ENCODE measurements at regions not wholly inside any gene's neighbourhood (a gene's known extent, or its start where the extent isn't known, plus 50 kb on each side); places are given as distances from the start of the nearest gene placed in this dataset.
"Not testable (repeated sequence)": the region's sequence is repeated elsewhere in the genome, so short reads cannot be mapped to it uniquely, and the experiment has no call there.

GRCh38 chr1:213484333-213484732 lies 433.3 kb downstream of the RPS6KC1 start:
- DNase-seq: no peak

- DNase-seq: no peak
Observed at GRCh38 chr1:213484758-213485157, 433.7 kb downstream of the RPS6KC1 start.

- no peak for DNase-seq
Observed at GRCh38 chr1:213486488-213486887, 435.4 kb downstream of the RPS6KC1 start.

GRCh38 chr1:213491468-213491867 lies 440.4 kb downstream of the RPS6KC1 start:
- DNase-seq: no peak

- no peak for DNase-seq
Observed at GRCh38 chr1:213492161-213493041, 441.4 kb downstream of the RPS6KC1 start.

- DNase-seq: no peak
Observed at GRCh38 chr1:213499444-213499843, 448.4 kb downstream of the RPS6KC1 start.

- DNase-seq: peak; percentile 29
Observed at GRCh38 chr1:213507472-213508223, 456.6 kb downstream of the RPS6KC1 start.

GRCh38 chr1:213511173-213511572 lies 460.1 kb downstream of the RPS6KC1 start:
- DNase-seq: no peak

- DNase-seq: no peak
Observed at GRCh38 chr1:213512316-213512715, 461.3 kb downstream of the RPS6KC1 start.

- no peak for DNase-seq
Observed at GRCh38 chr1:213513006-213513405, 462.0 kb downstream of the RPS6KC1 start.

GRCh38 chr1:213514408-213515179 lies 463.6 kb downstream of the RPS6KC1 start:
- DNase-seq: not testable (repeated sequence)

GRCh38 chr1:213519098-213519497 lies 468.1 kb downstream of the RPS6KC1 start:
- DNase-seq: peak; percentile 96

- no peak for DNase-seq
Observed at GRCh38 chr1:213521206-213521605, 466.6 kb upstream of the PROX1 start.

- no peak for DNase-seq
Observed at GRCh38 chr1:213523781-213524398, 463.9 kb upstream of the PROX1 start.

GRCh38 chr1:213526306-213526705 lies 461.5 kb upstream of the PROX1 start:
- DNase-seq: no peak

- no peak for DNase-seq
Observed at GRCh38 chr1:213530611-213531320, 457.0 kb upstream of the PROX1 start.

- DNase-seq: no peak
Observed at GRCh38 chr1:213531369-213532310, 456.1 kb upstream of the PROX1 start.

GRCh38 chr1:213533125-213533524 lies 454.6 kb upstream of the PROX1 start:
- DNase-seq: no peak

- no peak for DNase-seq
Observed at GRCh38 chr1:213535679-213536078, 452.1 kb upstream of the PROX1 start.

- DNase-seq: no peak
Observed at GRCh38 chr1:213538251-213538650, 449.5 kb upstream of the PROX1 start.

- no peak for DNase-seq
Observed at GRCh38 chr1:213539464-213539863, 448.3 kb upstream of the PROX1 start.
